ENCODE measurements at regions not wholly inside any gene's neighbourhood (a gene's known extent, or its start where the extent isn't known, plus 50 kb on each side); places are given as distances from the start of the nearest gene placed in this dataset.
A peak's percentile ranks its signal among the peaks of the same experiment; 100 is the strongest.

- TF ChIP-seq CTCF (IDR thresholded peaks at IDR 0.05; ENCODE audit: control insufficient read depth, extremely low read depth, insufficient read depth): no peak
- DNase-seq (ENCODE audit: low read depth): no peak
- H3K4me3 ChIP-seq (ENCODE audit: low read depth, low read length): no peak overlapping the region
These were observed 111.4 kb upstream of the ABCB5 start for GRCh38 chr7:20504060-20504459.

- no peak for TF ChIP-seq CTCF (IDR thresholded peaks at IDR 0.05; ENCODE audit: control insufficient read depth, extremely low read depth, insufficient read depth)
- no peak for DNase-seq (ENCODE audit: low read depth)
- no peak overlapping the region for H3K4me3 ChIP-seq (ENCODE audit: low read depth, low read length)
These were observed 109.3 kb upstream of the ABCB5 start for GRCh38 chr7:20506175-20506574.

GRCh38 chr7:20507157-20507556 lies 108.3 kb upstream of the ABCB5 start:
- DNase-seq (ENCODE audit: low read depth): no peak
- H3K4me3 ChIP-seq (ENCODE audit: low read depth, low read length): no peak overlapping the region
- no peak for TF ChIP-seq CTCF (IDR thresholded peaks at IDR 0.05; ENCODE audit: control insufficient read depth, extremely low read depth, insufficient read depth)

GRCh38 chr7:20508109-20508508 lies 107.4 kb upstream of the ABCB5 start:
- TF ChIP-seq CTCF (IDR thresholded peaks at IDR 0.05; ENCODE audit: control insufficient read depth, extremely low read depth, insufficient read depth): 0 out of 2 replicates have a peak, but pooled peaks have one; percentile 10
- peak; percentile 6 for DNase-seq (ENCODE audit: low read depth)
- H3K4me3 ChIP-seq (ENCODE audit: low read depth, low read length): no peak overlapping the region

GRCh38 chr7:20509892-20510572 lies 105.4 kb upstream of the ABCB5 start:
- H3K4me3 ChIP-seq (ENCODE audit: low read depth, low read length): no peak overlapping the region
- TF ChIP-seq CTCF (IDR thresholded peaks at IDR 0.05; ENCODE audit: control insufficient read depth, extremely low read depth, insufficient read depth): no peak
- DNase-seq (ENCODE audit: low read depth): no peak

- no peak for DNase-seq (ENCODE audit: low read depth)
- no peak overlapping the region for H3K4me3 ChIP-seq (ENCODE audit: low read depth, low read length)
- TF ChIP-seq CTCF (IDR thresholded peaks at IDR 0.05; ENCODE audit: control insufficient read depth, extremely low read depth, insufficient read depth): no peak
These were observed 104.9 kb upstream of the ABCB5 start for GRCh38 chr7:20510573-20510900.

GRCh38 chr7:20513341-20513740 lies 102.1 kb upstream of the ABCB5 start:
- H3K4me3 ChIP-seq (ENCODE audit: low read depth, low read length): no peak overlapping the region
- DNase-seq (ENCODE audit: low read depth): no peak
- no peak for TF ChIP-seq CTCF (IDR thresholded peaks at IDR 0.05; ENCODE audit: control insufficient read depth, extremely low read depth, insufficient read depth)

Data from LNCaP clone FGC (cell line).